ENCODE measurements at regions not wholly inside any gene's neighbourhood (a gene's known extent, or its start where the extent isn't known, plus 50 kb on each side); places are given as distances from the start of the nearest gene placed in this dataset.
"Not testable (repeated sequence)": the region's sequence is repeated elsewhere in the genome, so short reads cannot be mapped to it uniquely, and the experiment has no call there.

DNA sequence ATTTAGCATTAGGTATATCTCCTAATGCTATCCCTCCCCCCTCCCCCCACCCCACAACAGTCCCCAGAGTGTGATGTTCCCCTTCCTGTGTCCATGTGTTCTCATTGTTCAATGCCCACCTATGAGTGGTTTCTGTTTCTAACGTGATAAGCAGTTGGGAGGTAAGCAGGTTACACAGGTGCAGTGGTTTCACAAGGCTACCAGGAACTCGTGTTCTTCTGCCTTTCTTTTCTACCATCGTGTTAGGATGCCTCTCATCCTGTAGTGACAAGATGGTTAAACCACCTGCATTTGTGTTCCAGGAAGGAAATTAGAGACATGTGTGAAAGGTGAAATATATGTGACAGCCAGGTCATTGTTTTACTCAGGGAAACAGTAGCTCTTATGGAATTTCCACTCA is 476.5 kb upstream of the DDX18 start:
- not testable (repeated sequence) for H3K27me3 ChIP-seq (ENCODE audit: control insufficient read depth, insufficient read depth, low read length); H3K9me3 ChIP-seq (ENCODE audit: control insufficient read depth, insufficient read depth, low read length); H3K4me3 ChIP-seq (ENCODE audit: low read depth, low read length); H3K36me3 ChIP-seq (ENCODE audit: control insufficient read depth, insufficient read depth, low read length); H3K27ac ChIP-seq (ENCODE audit: low read depth, low read length); H3K4me1 ChIP-seq (ENCODE audit: control insufficient read depth, insufficient read depth, low read length); DNase-seq (ENCODE audit: low read depth in 4 of 6, low spot score in 6 of 6)
- 85% methylated on average over 2 of the region's 3 CpGs for WGBS (ENCODE audit: insufficient coverage)

GRCh38 chr2:117339980-117340379 is 474.5 kb upstream of the DDX18 start:
- no peak for DNase-seq (ENCODE audit: low read depth in 4 of 6, low spot score in 6 of 6)
- Histone ChIP-seq H3K36me3 (ENCODE audit: control insufficient read depth, insufficient read depth, low read length) (no peaks in the 10 kb centered on the region), H3K4me3 (ENCODE audit: low read depth, low read length) (no peak overlapping the region), H3K27ac (ENCODE audit: low read depth, low read length) (no peak overlapping the region), H3K9me3 (ENCODE audit: control insufficient read depth, insufficient read depth, low read length) (no peaks in the 10 kb centered on the region), H3K27me3 (ENCODE audit: control insufficient read depth, insufficient read depth, low read length) (no peaks in the 10 kb centered on the region), H3K4me1 (ENCODE audit: control insufficient read depth, insufficient read depth, low read length) (no peaks in the 10 kb centered on the region)
- WGBS (ENCODE audit: insufficient coverage): 100% methylated on average over 2 of the region's 3 CpGs

- no CpG with 5 or more reads among the region's 5 CpGs for WGBS (ENCODE audit: insufficient coverage)
- no peaks in the 10 kb centered on the region for H3K27me3 ChIP-seq (ENCODE audit: control insufficient read depth, insufficient read depth, low read length)
- DNase-seq (ENCODE audit: low read depth in 4 of 6, low spot score in 6 of 6): peak in 1 of 6 donors; percentile 81
These were observed 472.8 kb upstream of the DDX18 start for GRCh38 chr2:117341690-117342089.

DNA sequence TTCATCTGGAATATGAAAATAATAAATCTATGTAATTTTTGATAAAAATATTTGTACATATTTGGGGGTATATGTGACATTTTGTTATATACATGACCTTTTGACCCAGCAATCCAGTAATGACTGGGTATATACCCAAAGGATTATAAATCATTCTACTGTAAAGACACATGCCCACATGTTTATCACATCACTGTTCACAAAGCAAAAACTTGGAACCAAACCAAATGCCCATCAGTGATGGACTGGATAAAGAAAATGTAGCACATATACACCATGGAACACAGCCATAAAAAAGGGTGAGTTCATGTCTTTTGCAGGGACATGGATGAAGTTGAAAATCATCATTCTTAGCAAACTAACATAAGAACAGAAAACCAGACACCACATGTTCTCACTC is 472.1 kb upstream of the DDX18 start:
- H3K27ac ChIP-seq (ENCODE audit: low read depth, low read length): no peak overlapping the region
- H3K4me1 ChIP-seq (ENCODE audit: control insufficient read depth, insufficient read depth, low read length): no peaks in the 10 kb centered on the region
- H3K9me3 ChIP-seq (ENCODE audit: control insufficient read depth, insufficient read depth, low read length): no peaks in the 10 kb centered on the region
- H3K4me3 ChIP-seq (ENCODE audit: low read depth, low read length): no peak overlapping the region
- DNase-seq (ENCODE audit: low read depth in 4 of 6, low spot score in 6 of 6): no peak
- H3K36me3 ChIP-seq (ENCODE audit: control insufficient read depth, insufficient read depth, low read length): no peaks in the 10 kb centered on the region
- no peaks in the 10 kb centered on the region for H3K27me3 ChIP-seq (ENCODE audit: control insufficient read depth, insufficient read depth, low read length)

More at GRCh38 chr2:117341690-117342089, 472.8 kb upstream of the DDX18 start:
- Histone ChIP-seq H3K36me3 (ENCODE audit: control insufficient read depth, insufficient read depth, low read length) (no peaks in the 10 kb centered on the region), H3K4me1 (ENCODE audit: control insufficient read depth, insufficient read depth, low read length) (no peaks in the 10 kb centered on the region), H3K9me3 (ENCODE audit: control insufficient read depth, insufficient read depth, low read length) (no peaks in the 10 kb centered on the region), H3K4me3 (ENCODE audit: low read depth, low read length) (no peak overlapping the region), H3K27ac (ENCODE audit: low read depth, low read length) (no peak overlapping the region)

- DNase-seq (ENCODE audit: low read depth in 4 of 6, low spot score in 6 of 6): no peak
- no peaks in the 10 kb centered on the region for H3K36me3 ChIP-seq (ENCODE audit: control insufficient read depth, insufficient read depth, low read length)
- H3K27me3 ChIP-seq (ENCODE audit: control insufficient read depth, insufficient read depth, low read length): no peaks in the 10 kb centered on the region
- 88% methylated on average over 3 of the region's 4 CpGs for WGBS (ENCODE audit: insufficient coverage)
- H3K9me3 ChIP-seq (ENCODE audit: control insufficient read depth, insufficient read depth, low read length): no peaks in the 10 kb centered on the region
- no peaks in the 10 kb centered on the region for H3K4me1 ChIP-seq (ENCODE audit: control insufficient read depth, insufficient read depth, low read length)
- H3K4me3 ChIP-seq (ENCODE audit: low read depth, low read length): no peak overlapping the region
- H3K27ac ChIP-seq (ENCODE audit: low read depth, low read length): no peak overlapping the region
These were observed 464.8 kb upstream of the DDX18 start for GRCh38 chr2:117349687-117350086.

GRCh38 chr2:117351396-117351795 is 463.1 kb upstream of the DDX18 start:
- no peak for DNase-seq (ENCODE audit: low read depth in 4 of 6, low spot score in 6 of 6)
- no peaks in the 10 kb centered on the region for H3K4me1 ChIP-seq (ENCODE audit: control insufficient read depth, insufficient read depth, low read length)
- H3K27me3 ChIP-seq (ENCODE audit: control insufficient read depth, insufficient read depth, low read length): no peaks in the 10 kb centered on the region
- H3K4me3 ChIP-seq (ENCODE audit: low read depth, low read length): no peak overlapping the region
- no peak overlapping the region for H3K27ac ChIP-seq (ENCODE audit: low read depth, low read length)
- H3K36me3 ChIP-seq (ENCODE audit: control insufficient read depth, insufficient read depth, low read length): no peaks in the 10 kb centered on the region
- WGBS (ENCODE audit: insufficient coverage): 95% methylated on average over 3 of the region's 4 CpGs
- H3K9me3 ChIP-seq (ENCODE audit: control insufficient read depth, insufficient read depth, low read length): no peaks in the 10 kb centered on the region

- DNase-seq (ENCODE audit: low read depth in 4 of 6, low spot score in 6 of 6): peak in 1 of 6 donors; percentile 26
- 58% methylated on average over 4 of the region's 5 CpGs for WGBS (ENCODE audit: insufficient coverage)
These were observed 455.1 kb upstream of the DDX18 start for GRCh38 chr2:117359266-117359914.

DNA sequence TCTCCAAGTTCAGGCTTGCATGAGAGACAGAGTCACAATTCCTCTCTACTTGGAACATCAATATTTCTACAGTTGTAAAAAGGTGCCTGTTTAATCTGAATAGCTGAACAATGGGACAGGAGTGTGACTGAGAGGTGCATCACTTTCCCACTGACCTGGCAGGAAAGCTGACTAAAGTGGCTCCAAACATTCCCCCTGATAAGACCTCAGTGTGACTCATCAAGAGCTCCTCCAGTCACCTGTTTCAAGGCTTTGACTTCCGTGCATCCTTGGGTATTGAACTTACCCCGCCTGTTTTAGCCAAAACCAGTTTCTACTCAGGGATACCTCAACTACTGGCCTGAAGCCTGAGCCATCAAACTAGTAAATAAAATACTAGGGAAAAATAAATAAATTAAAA is 453.9 kb upstream of the DDX18 start:
- H3K4me3 ChIP-seq (ENCODE audit: low read depth, low read length): no peak overlapping the region
- no peak overlapping the region for H3K27ac ChIP-seq (ENCODE audit: low read depth, low read length)
- no peaks in the 10 kb centered on the region for H3K9me3 ChIP-seq (ENCODE audit: control insufficient read depth, insufficient read depth, low read length)
- WGBS (ENCODE audit: insufficient coverage): no CpG with 5 or more reads among the region's 2 CpGs
- no peak for DNase-seq (ENCODE audit: low read depth in 4 of 6, low spot score in 6 of 6)
- H3K4me1 ChIP-seq (ENCODE audit: control insufficient read depth, insufficient read depth, low read length): no peaks in the 10 kb centered on the region
- no peaks in the 10 kb centered on the region for H3K36me3 ChIP-seq (ENCODE audit: control insufficient read depth, insufficient read depth, low read length)
- H3K27me3 ChIP-seq (ENCODE audit: control insufficient read depth, insufficient read depth, low read length): no peaks in the 10 kb centered on the region

More at GRCh38 chr2:117359266-117359914, 455.1 kb upstream of the DDX18 start:
- no peaks in the 10 kb centered on the region for H3K27me3 ChIP-seq (ENCODE audit: control insufficient read depth, insufficient read depth, low read length)
- no peaks in the 10 kb centered on the region for H3K4me1 ChIP-seq (ENCODE audit: control insufficient read depth, insufficient read depth, low read length)
- no peaks in the 10 kb centered on the region for H3K9me3 ChIP-seq (ENCODE audit: control insufficient read depth, insufficient read depth, low read length)
- no peak overlapping the region for H3K27ac ChIP-seq (ENCODE audit: low read depth, low read length)
- no peaks in the 10 kb centered on the region for H3K36me3 ChIP-seq (ENCODE audit: control insufficient read depth, insufficient read depth, low read length)
- no peak overlapping the region for H3K4me3 ChIP-seq (ENCODE audit: low read depth, low read length)

GRCh38 chr2:117378653-117379052 is 435.8 kb upstream of the DDX18 start:
- Histone ChIP-seq H3K4me3 (ENCODE audit: low read depth, low read length) (no peak overlapping the region), H3K4me1 (ENCODE audit: control insufficient read depth, insufficient read depth, low read length) (no peaks in the 10 kb centered on the region), H3K27ac (ENCODE audit: low read depth, low read length) (no peak overlapping the region), H3K27me3 (ENCODE audit: control insufficient read depth, insufficient read depth, low read length) (no peaks in the 10 kb centered on the region), H3K9me3 (ENCODE audit: control insufficient read depth, insufficient read depth, low read length) (no peaks in the 10 kb centered on the region), H3K36me3 (ENCODE audit: control insufficient read depth, insufficient read depth, low read length) (no peaks in the 10 kb centered on the region)
- DNase-seq (ENCODE audit: low read depth in 4 of 6, low spot score in 6 of 6): no peak
- no CpG with 5 or more reads among the region's 4 CpGs for WGBS (ENCODE audit: insufficient coverage)

DNA sequence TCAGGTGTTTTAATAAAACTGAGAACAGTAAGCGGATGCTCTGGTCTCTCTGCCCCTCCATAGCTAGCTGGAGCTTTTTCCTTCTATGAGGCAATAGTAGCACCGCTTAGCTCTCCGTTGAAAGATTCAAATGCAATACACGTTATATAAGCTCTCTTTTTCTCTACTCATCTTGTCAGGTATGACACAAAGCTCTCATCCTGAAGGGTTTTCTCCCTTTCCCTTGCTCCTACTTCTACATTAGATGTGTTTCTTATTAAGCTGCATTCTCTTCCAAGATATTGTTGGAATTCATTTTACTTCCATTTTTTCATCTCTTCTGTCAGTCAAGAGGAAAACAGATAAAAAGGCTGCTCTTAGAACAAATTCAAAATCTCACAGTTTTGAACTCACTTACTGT is 434.6 kb upstream of the DDX18 start:
- no peaks in the 10 kb centered on the region for H3K27me3 ChIP-seq (ENCODE audit: control insufficient read depth, insufficient read depth, low read length)
- DNase-seq (ENCODE audit: low read depth in 4 of 6, low spot score in 6 of 6): no peak
- no peaks in the 10 kb centered on the region for H3K36me3 ChIP-seq (ENCODE audit: control insufficient read depth, insufficient read depth, low read length)
- H3K4me1 ChIP-seq (ENCODE audit: control insufficient read depth, insufficient read depth, low read length): no peaks in the 10 kb centered on the region
- no peak overlapping the region for H3K27ac ChIP-seq (ENCODE audit: low read depth, low read length)
- 95% methylated on average over 4 of the region's 4 CpGs for WGBS (ENCODE audit: insufficient coverage)
- no peaks in the 10 kb centered on the region for H3K9me3 ChIP-seq (ENCODE audit: control insufficient read depth, insufficient read depth, low read length)
- no peak overlapping the region for H3K4me3 ChIP-seq (ENCODE audit: low read depth, low read length)

All from spinal cord (tissue), 9 donors.